ENCODE measurements at regions not wholly inside any gene's neighbourhood (a gene's known extent, or its start where the extent isn't known, plus 50 kb on each side); places are given as distances from the start of the nearest gene placed in this dataset.

GRCh38 chr18:22031611-22032010 lies 137.8 kb upstream of the GATA6 start (continued):
- TF ChIP-seq ZNF3 (CRISPR knock-in tag; IDR thresholded peaks at IDR 0.05) = no peak
- no peak for TF ChIP-seq MTF2 (CRISPR knock-in tag; IDR thresholded peaks at IDR 0.05; ENCODE audit: borderline replicate concordance)

DNA sequence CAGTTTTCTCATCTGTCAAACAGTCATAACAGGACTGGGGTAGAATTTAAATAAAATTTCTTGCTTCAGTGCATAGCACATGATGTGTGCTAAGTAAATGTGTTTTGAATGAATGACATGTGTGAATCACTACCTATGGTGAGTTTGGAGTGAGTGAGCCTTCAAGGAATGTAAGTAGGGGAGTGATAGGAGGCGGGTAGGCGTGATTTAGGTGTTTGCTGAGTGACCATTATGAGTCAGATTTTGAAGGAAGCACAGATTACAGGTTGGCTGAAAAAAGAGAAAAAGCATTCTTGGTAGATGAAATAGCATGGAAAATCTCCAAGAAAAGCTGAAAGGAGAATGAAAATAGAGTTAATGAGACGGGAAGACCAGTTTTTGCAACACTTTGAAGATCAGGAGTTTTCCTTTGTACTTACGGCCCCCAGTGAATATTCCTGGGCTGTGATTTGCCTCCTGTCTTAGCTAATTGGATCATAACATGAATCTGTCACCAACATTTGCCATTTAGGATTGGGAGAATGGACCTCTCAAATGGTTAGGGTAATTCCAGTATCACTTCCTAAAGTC lies 136.9 kb upstream of the GATA6 start:
- DNase-seq (ENCODE audit: low spot score) (peak; percentile 79), FAIRE-seq (no peak), ATAC-seq (no peak)
- Histone ChIP-seq H3K4me1 (ENCODE audit: insufficient read depth, low read length) (peaks cover 14% of the 10 kb centered on the region), H3K27me3 (ENCODE audit: control insufficient read depth in 1 of 2, insufficient read depth in 2 of 2, low read length in 2 of 2) (no peaks in the 10 kb centered on the region), H3K4me3 (replicated peaks in 1 of 3; ENCODE audit: insufficient read depth in 1 of 3, low read depth in 2 of 3, low read length in 3 of 3) (no peak overlapping the region), H3K4me2 (ENCODE audit: low read depth, low read length) (no peak overlapping the region), H3K9me3 (ENCODE audit: low read length) (no peaks in the 10 kb centered on the region), H3K36me3 (replicated peaks in 1 of 2; ENCODE audit: control insufficient read depth in 1 of 2, insufficient read depth in 2 of 2, low read length in 2 of 2) (no peaks in the 10 kb centered on the region), H3K79me2 (ENCODE audit: insufficient read depth, low read length) (no peaks in the 10 kb centered on the region), H4K20me1 (ENCODE audit: insufficient read depth, low read length) (no peaks in the 10 kb centered on the region), H3K27ac (ENCODE audit: extremely low read length, insufficient read depth, low read length) (no peak overlapping the region), H2AFZ (ENCODE audit: low read length) (no peak overlapping the region), H3K9ac (ENCODE audit: insufficient read depth, low read depth, low read length) (no peak overlapping the region)
- TF ChIP-seq CBX1 (IDR thresholded peaks at IDR 0.05; ENCODE audit: low read depth) = no peak
- TF ChIP-seq FOSL2 (CRISPR knock-in tag; IDR thresholded peaks at IDR 0.05) = peak; percentile 74
- TF ChIP-seq MNT (IDR thresholded peaks at IDR 0.05) = peak; percentile 25; the same call in 1 of the 2 replicates
- ChIA-PET CTCF (ENCODE audit: low intra/inter-chr PET ratio, low total read pairs) (no interaction called here), POLR2A (no interaction called here)
- 21% methylated on average over 4 of the region's 4 CpGs for WGBS (ENCODE audit: low lambda C conversion rate)
- in situ Hi-C loops (cut with HindIII; ENCODE audit: extremely low pct_ligation_motif_present, low pct_unique_long_range_greater_than_20kb) (no loop called here), intact Hi-C loops (cut with micrococcal nuclease; ENCODE audit: unreplicated experiment) (loop anchor here (10.0 kb wide), 1 partner anchor 48 kb away; no protein-coding TSS in a partner anchor)
- BruUV-seq (replicated peaks) = no TSS peak

DNA sequence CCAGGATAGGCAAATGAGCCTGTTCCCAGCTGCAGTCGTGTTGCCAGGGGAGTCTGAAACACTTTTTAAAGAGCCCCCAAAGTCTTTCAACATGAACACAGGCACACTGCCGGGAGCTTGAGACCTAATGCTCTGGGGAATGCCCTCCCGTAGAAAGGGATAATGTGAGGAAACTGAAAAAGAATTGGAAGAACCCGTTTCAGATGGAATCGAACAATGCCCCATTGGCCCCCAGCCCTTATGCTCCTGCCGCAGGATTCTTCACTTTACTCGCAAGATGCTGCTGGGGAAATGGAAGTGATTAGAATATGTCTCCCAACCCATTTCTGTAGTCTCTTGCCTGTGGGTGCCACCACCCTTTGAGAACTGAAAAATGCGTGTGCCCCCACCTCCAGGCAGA lies 136.3 kb upstream of the GATA6 start:
- no TSS peak for BruUV-seq (replicated peaks)
- H4K20me1 ChIP-seq (ENCODE audit: insufficient read depth, low read length) = no peaks in the 10 kb centered on the region
- H3K27ac ChIP-seq (ENCODE audit: extremely low read length, insufficient read depth, low read length) = no peak overlapping the region
- H3K36me3 ChIP-seq (replicated peaks in 1 of 2; ENCODE audit: control insufficient read depth in 1 of 2, insufficient read depth in 2 of 2, low read length in 2 of 2) = no peaks in the 10 kb centered on the region
- no peaks in the 10 kb centered on the region for H3K79me2 ChIP-seq (ENCODE audit: insufficient read depth, low read length)
- intact Hi-C loops (cut with micrococcal nuclease; ENCODE audit: unreplicated experiment) = loop anchor here (10.0 kb wide), 1 partner anchor 48 kb away; no protein-coding TSS in a partner anchor
- no peak overlapping the region for H3K9ac ChIP-seq (ENCODE audit: insufficient read depth, low read depth, low read length)
- 74% methylated on average over 8 of the region's 8 CpGs for WGBS (ENCODE audit: low lambda C conversion rate)
- no peak overlapping the region for H3K4me3 ChIP-seq (replicated peaks in 1 of 3; ENCODE audit: insufficient read depth in 1 of 3, low read depth in 2 of 3, low read length in 3 of 3)
- H3K4me1 ChIP-seq (ENCODE audit: insufficient read depth, low read length) = peaks cover 14% of the 10 kb centered on the region
- H3K9me3 ChIP-seq (ENCODE audit: low read length) = no peaks in the 10 kb centered on the region
- FAIRE-seq (no peak), DNase-seq (ENCODE audit: low spot score) (no peak), ATAC-seq (no peak)
- H3K27me3 ChIP-seq (ENCODE audit: control insufficient read depth in 1 of 2, insufficient read depth in 2 of 2, low read length in 2 of 2) = no peaks in the 10 kb centered on the region
- no peak overlapping the region for H2AFZ ChIP-seq (ENCODE audit: low read length)
- ChIA-PET CTCF (ENCODE audit: low intra/inter-chr PET ratio, low total read pairs) (no interaction called here), POLR2A (no interaction called here)
- H3K4me2 ChIP-seq (ENCODE audit: low read depth, low read length) = no peak overlapping the region
- in situ Hi-C loops (cut with HindIII; ENCODE audit: extremely low pct_ligation_motif_present, low pct_unique_long_range_greater_than_20kb) = no loop called here
- TF ChIP-seq ZBTB8A (CRISPR knock-in tag; IDR thresholded peaks at IDR 0.05; ENCODE audit: borderline replicate concordance, low read depth) (no peak), ATF6 (CRISPR knock-in tag; conservative IDR thresholded peaks at IDR 0.05) (no peak), NR2F1 (CRISPR knock-in tag; IDR thresholded peaks at IDR 0.05) (no peak), RFXAP (CRISPR knock-in tag; IDR thresholded peaks at IDR 0.05; ENCODE audit: borderline replicate concordance) (no peak), HNF4G (IDR thresholded peaks at IDR 0.05; ENCODE audit: borderline replicate concordance, low read depth, low read length) (no peak), HNF4G (CRISPR knock-in tag; IDR thresholded peaks at IDR 0.05; ENCODE audit: borderline replicate concordance, low read depth) (no peak), NFATC3 (CRISPR knock-in tag; IDR thresholded peaks at IDR 0.05) (no peak), NCOA2 (CRISPR knock-in tag; IDR thresholded peaks at IDR 0.05) (no peak), SUZ12 (IDR thresholded peaks at IDR 0.05; ENCODE audit: low read depth, low read length) (no peak), KMT2B (CRISPR knock-in tag; IDR thresholded peaks at IDR 0.05) (no peak), PPARG (CRISPR knock-in tag; conservative IDR thresholded peaks at IDR 0.05) (no peak)
